ENCODE measurements at regions not wholly inside any gene's neighbourhood (a gene's known extent, or its start where the extent isn't known, plus 50 kb on each side); places are given as distances from the start of the nearest gene placed in this dataset.

- intact Hi-C loops (cut with micrococcal nuclease) = no loop called here
- Mint-ChIP-seq H3K4me3 (no peak overlapping the region), H3K36me3 (ENCODE audit: low read depth) (no peaks in the 10 kb centered on the region), H3K27ac (no peak overlapping the region), H3K4me1 (ENCODE audit: low read depth) (no peaks in the 10 kb centered on the region), H3K27me3 (ENCODE audit: insufficient read depth) (peaks cover 43% of the 10 kb centered on the region), H3K9me3 (peaks cover 18% of the 10 kb centered on the region)
- DNase-seq (ENCODE audit: low spot score) = no peak
Measured at GRCh38 chr14:101695659-101696058, 65.8 kb upstream of the PPP2R5C start.

GRCh38 chr14:101704140-101704539 lies 57.4 kb upstream of the PPP2R5C start:
- H3K36me3 Mint-ChIP-seq (ENCODE audit: low read depth) = peaks cover 4% of the 10 kb centered on the region
- intact Hi-C loops (cut with micrococcal nuclease) = loop anchor here (5.0 kb wide), 1 partner anchor 813 kb away; no protein-coding TSS in a partner anchor

GRCh38 chr14:101705733-101706508 lies 55.6 kb upstream of the PPP2R5C start:
- no peak overlapping the region for H3K27ac Mint-ChIP-seq

More at GRCh38 chr14:101704140-101704539, 57.4 kb upstream of the PPP2R5C start:
- no peak for DNase-seq (ENCODE audit: low spot score)
- H3K27me3 Mint-ChIP-seq (ENCODE audit: insufficient read depth) = peaks cover 37% of the 10 kb centered on the region
- no peaks in the 10 kb centered on the region for H3K9me3 Mint-ChIP-seq
- no peak overlapping the region for H3K27ac Mint-ChIP-seq
- peaks cover 31% of the 10 kb centered on the region for H3K4me1 Mint-ChIP-seq (ENCODE audit: low read depth)
- no peak overlapping the region for H3K4me3 Mint-ChIP-seq

GRCh38 chr14:101706509-101707067 lies 54.9 kb upstream of the PPP2R5C start:
- intact Hi-C loops (cut with micrococcal nuclease) = loop anchor here (1.0 to 5.0 kb wide), 17 partner anchors 16 to 656 kb away; partner anchors contain the start of genes CINP, DYNC1H1, HSP90AA1 and TECPR2
- Mint-ChIP-seq H3K36me3 (ENCODE audit: low read depth) (peaks cover 4% of the 10 kb centered on the region), H3K27ac (peak overlapping the region; percentile 23), H3K4me1 (ENCODE audit: low read depth) (peaks cover 31% of the 10 kb centered on the region), H3K4me3 (peak overlapping the region; percentile 37), H3K27me3 (ENCODE audit: insufficient read depth) (peaks cover 20% of the 10 kb centered on the region), H3K9me3 (no peaks in the 10 kb centered on the region)
- DNase-seq (ENCODE audit: low spot score) = no peak

More at GRCh38 chr14:101705733-101706508, 55.6 kb upstream of the PPP2R5C start:
- Mint-ChIP-seq H3K9me3 (no peaks in the 10 kb centered on the region), H3K4me3 (no peak overlapping the region), H3K4me1 (ENCODE audit: low read depth) (peaks cover 31% of the 10 kb centered on the region), H3K27me3 (ENCODE audit: insufficient read depth) (peaks cover 23% of the 10 kb centered on the region), H3K36me3 (ENCODE audit: low read depth) (peaks cover 4% of the 10 kb centered on the region)
- peak; percentile 44 for DNase-seq (ENCODE audit: low spot score)
- intact Hi-C loops (cut with micrococcal nuclease) = loop anchor here (2.0 to 5.0 kb wide), 7 partner anchors 17 to 657 kb away; partner anchors contain the start of genes CINP, HSP90AA1, TECPR2 and ZNF839

GRCh38 chr14:101707068-101707842 lies 54.3 kb upstream of the PPP2R5C start:
- peak overlapping the region; percentile 63 for H3K27ac Mint-ChIP-seq
- no peaks in the 10 kb centered on the region for H3K9me3 Mint-ChIP-seq
- peak overlapping the region; percentile 0 for H3K4me3 Mint-ChIP-seq
- peaks cover 31% of the 10 kb centered on the region for H3K4me1 Mint-ChIP-seq (ENCODE audit: low read depth)
- peaks cover 4% of the 10 kb centered on the region for H3K36me3 Mint-ChIP-seq (ENCODE audit: low read depth)
- DNase-seq (ENCODE audit: low spot score) = peak; percentile 62
- H3K27me3 Mint-ChIP-seq (ENCODE audit: insufficient read depth) = peaks cover 20% of the 10 kb centered on the region
- intact Hi-C loops (cut with micrococcal nuclease) = loop anchor here (1.0 to 5.0 kb wide), 17 partner anchors 16 to 656 kb away; partner anchors contain the start of genes CINP, DYNC1H1, HSP90AA1 and TECPR2

- no peaks in the 10 kb centered on the region for H3K9me3 Mint-ChIP-seq
- intact Hi-C loops (cut with micrococcal nuclease) = loop anchor here (1.0 to 5.0 kb wide), 17 partner anchors 15 to 655 kb away; partner anchors contain the start of genes CINP, DYNC1H1, HSP90AA1 and TECPR2
- peaks cover 4% of the 10 kb centered on the region for H3K36me3 Mint-ChIP-seq (ENCODE audit: low read depth)
- DNase-seq (ENCODE audit: low spot score) = no peak
- H3K4me1 Mint-ChIP-seq (ENCODE audit: low read depth) = peaks cover 31% of the 10 kb centered on the region
- peak overlapping the region; percentile 63 for H3K27ac Mint-ChIP-seq
- H3K27me3 Mint-ChIP-seq (ENCODE audit: insufficient read depth) = peaks cover 15% of the 10 kb centered on the region
- peak overlapping the region; percentile 0 for H3K4me3 Mint-ChIP-seq
Measured at GRCh38 chr14:101707863-101708620, 53.5 kb upstream of the PPP2R5C start.

GRCh38 chr14:101708853-101709532 lies 52.5 kb upstream of the PPP2R5C start:
- H3K27ac Mint-ChIP-seq = no peak overlapping the region
- DNase-seq (ENCODE audit: low spot score) = no peak
- intact Hi-C loops (cut with micrococcal nuclease) = loop anchor here (5.0 kb wide), 2 partner anchors 433 to 608 kb away; partner anchors contain the start of gene ZNF839

GRCh38 chr14:101709533-101709881 lies 52.0 kb upstream of the PPP2R5C start:
- Mint-ChIP-seq H3K4me3 (no peak overlapping the region), H3K9me3 (peaks cover 7% of the 10 kb centered on the region)
- DNase-seq (ENCODE audit: low spot score) = no peak

More at GRCh38 chr14:101708853-101709532, 52.5 kb upstream of the PPP2R5C start:
- H3K4me1 Mint-ChIP-seq (ENCODE audit: low read depth) = peaks cover 31% of the 10 kb centered on the region
- H3K4me3 Mint-ChIP-seq = no peak overlapping the region
- H3K27me3 Mint-ChIP-seq (ENCODE audit: insufficient read depth) = peaks cover 10% of the 10 kb centered on the region
- peaks cover 4% of the 10 kb centered on the region for H3K9me3 Mint-ChIP-seq
- peaks cover 7% of the 10 kb centered on the region for H3K36me3 Mint-ChIP-seq (ENCODE audit: low read depth)

GRCh38 chr14:101709962-101710931 lies 51.3 kb upstream of the PPP2R5C start:
- intact Hi-C loops (cut with micrococcal nuclease) = loop anchor here (5.0 kb wide), 2 partner anchors 432 to 607 kb away; partner anchors contain the start of gene ZNF839
- H3K4me3 Mint-ChIP-seq = no peak overlapping the region
- peaks cover 7% of the 10 kb centered on the region for H3K36me3 Mint-ChIP-seq (ENCODE audit: low read depth)
- peaks cover 2% of the 10 kb centered on the region for H3K27me3 Mint-ChIP-seq (ENCODE audit: insufficient read depth)
- no peak overlapping the region for H3K27ac Mint-ChIP-seq
- peaks cover 9% of the 10 kb centered on the region for H3K9me3 Mint-ChIP-seq
- H3K4me1 Mint-ChIP-seq (ENCODE audit: low read depth) = peaks cover 23% of the 10 kb centered on the region
- no peak for DNase-seq (ENCODE audit: low spot score)

More at GRCh38 chr14:101709533-101709881, 52.0 kb upstream of the PPP2R5C start:
- Mint-ChIP-seq H3K27ac (no peak overlapping the region), H3K27me3 (ENCODE audit: insufficient read depth) (peaks cover 7% of the 10 kb centered on the region), H3K4me1 (ENCODE audit: low read depth) (peaks cover 27% of the 10 kb centered on the region), H3K36me3 (ENCODE audit: low read depth) (peaks cover 9% of the 10 kb centered on the region)
- intact Hi-C loops (cut with micrococcal nuclease) = loop anchor here (5.0 kb wide), 2 partner anchors 433 to 608 kb away; partner anchors contain the start of gene ZNF839

- DNase-seq (ENCODE audit: low spot score) = no peak
- Mint-ChIP-seq H3K27ac (no peak overlapping the region), H3K36me3 (ENCODE audit: low read depth) (peaks cover 5% of the 10 kb centered on the region), H3K27me3 (ENCODE audit: insufficient read depth) (no peaks in the 10 kb centered on the region), H3K4me1 (ENCODE audit: low read depth) (peaks cover 26% of the 10 kb centered on the region), H3K9me3 (peaks cover 9% of the 10 kb centered on the region), H3K4me3 (no peak overlapping the region)
- intact Hi-C loops (cut with micrococcal nuclease) = no loop called here
Measured at GRCh38 chr14:101711041-101711856, 50.3 kb upstream of the PPP2R5C start.
